HG03066 (cell line): ENCODE measurements at regions not wholly inside any gene's neighbourhood (a gene's known extent, or its start where the extent isn't known, plus 50 kb on each side); places are given as distances from the start of the nearest gene placed in this dataset.

Experiments
- ATAC-seq: cut with Tn5 transposase; IDR thresholded peaks from one replicate; pipeline ENCODE4 v1.9.1; 2021; ENCODE audit warnings: low read depth; ENCODE audit not compliant: unreplicated experiment

GRCh38 chr16:87067836-87068761 is 249.1 kb downstream of the C16orf95 start:
- ATAC-seq = no peak

- no peak for ATAC-seq
These were observed 248.4 kb downstream of the C16orf95 start for GRCh38 chr16:87068762-87069150.

- ATAC-seq = no peak
These were observed 246.5 kb downstream of the C16orf95 start for GRCh38 chr16:87070657-87071056.

- ATAC-seq = no peak
These were observed 245.1 kb downstream of the C16orf95 start for GRCh38 chr16:87072101-87072500.

GRCh38 chr16:87074641-87075318 is 242.4 kb downstream of the C16orf95 start:
- ATAC-seq = no peak

GRCh38 chr16:87075319-87075860 is 241.8 kb downstream of the C16orf95 start:
- no peak for ATAC-seq

- no peak for ATAC-seq
These were observed 240.8 kb downstream of the C16orf95 start for GRCh38 chr16:87076331-87076949.

- ATAC-seq = no peak
These were observed 240.0 kb downstream of the C16orf95 start for GRCh38 chr16:87076950-87077749.

- ATAC-seq = no peak
These were observed 239.5 kb downstream of the C16orf95 start for GRCh38 chr16:87077750-87078127.

- no peak for ATAC-seq
These were observed 236.5 kb downstream of the C16orf95 start for GRCh38 chr16:87080571-87081167.

- no peak for ATAC-seq
These were observed 231.8 kb downstream of the C16orf95 start for GRCh38 chr16:87085441-87085840.

- no peak for ATAC-seq
These were observed 231.0 kb downstream of the C16orf95 start for GRCh38 chr16:87086156-87086555.

- ATAC-seq = no peak
These were observed 230.6 kb downstream of the C16orf95 start for GRCh38 chr16:87086575-87086974.

GRCh38 chr16:87092958-87093357 is 224.2 kb downstream of the C16orf95 start:
- ATAC-seq = no peak

- ATAC-seq = no peak
These were observed 223.2 kb downstream of the C16orf95 start for GRCh38 chr16:87093804-87094555.

- no peak for ATAC-seq
These were observed 222.7 kb downstream of the C16orf95 start for GRCh38 chr16:87094556-87094865.

GRCh38 chr16:87095271-87095670 is 221.9 kb downstream of the C16orf95 start:
- no peak for ATAC-seq

GRCh38 chr16:87096746-87097333 is 220.4 kb downstream of the C16orf95 start:
- ATAC-seq = no peak

- ATAC-seq = no peak
These were observed 218.8 kb downstream of the C16orf95 start for GRCh38 chr16:87098361-87098760.
